GM13977 (cell line): ENCODE measurements at regions not wholly inside any gene's neighbourhood (a gene's known extent, or its start where the extent isn't known, plus 50 kb on each side); places are given as distances from the start of the nearest gene placed in this dataset.
"Not testable (repeated sequence)": the region's sequence is repeated elsewhere in the genome, so short reads cannot be mapped to it uniquely, and the experiment has no call there.

ENCODE experiments used
- DNase-seq: peaks from one replicate; pipeline ENCODE4 v3.0.0; 2012; ENCODE audit warnings: low spot score
- CTCF ChIP-seq: IDR thresholded peaks from 2 replicates; pipeline ENCODE4 v1.5.1; 2012; ENCODE audit warnings: mild to moderate bottlenecking, control low read depth; ENCODE audit not compliant: insufficient read depth; ENCODE audit errors: extremely low read depth, missing control alignments
- in situ Hi-C: fragments of 300-500 bp; cut with MboI; formaldehyde crosslinking; loops from one replicate; pipeline ENCODE4 v1.12.0; 2022; ENCODE audit warnings: low sequenced_read_pairs, low pct_unique_long_range_greater_than_20kb, mixed read lengths, inconsistent platforms; ENCODE audit not compliant: unreplicated experiment

GRCh38 chr2:8597094-8597493 lies 84.8 kb upstream of the ID2 start:
- in situ Hi-C loops, result no loop called here
- no peak for TF ChIP-seq CTCF
- no peak for DNase-seq

GRCh38 chr2:8597559-8598225 lies 84.2 kb upstream of the ID2 start:
- in situ Hi-C loops, result no loop called here
- no peak for DNase-seq
- no peak for TF ChIP-seq CTCF

GRCh38 chr2:8598295-8599165 lies 83.3 kb upstream of the ID2 start:
- no peak for DNase-seq
- no peak for TF ChIP-seq CTCF
- in situ Hi-C loops, result no loop called here

- TF ChIP-seq CTCF, result no peak
- no peak for DNase-seq
- in situ Hi-C loops, result no loop called here
These were observed 82.2 kb upstream of the ID2 start for GRCh38 chr2:8599421-8600242.

DNA sequence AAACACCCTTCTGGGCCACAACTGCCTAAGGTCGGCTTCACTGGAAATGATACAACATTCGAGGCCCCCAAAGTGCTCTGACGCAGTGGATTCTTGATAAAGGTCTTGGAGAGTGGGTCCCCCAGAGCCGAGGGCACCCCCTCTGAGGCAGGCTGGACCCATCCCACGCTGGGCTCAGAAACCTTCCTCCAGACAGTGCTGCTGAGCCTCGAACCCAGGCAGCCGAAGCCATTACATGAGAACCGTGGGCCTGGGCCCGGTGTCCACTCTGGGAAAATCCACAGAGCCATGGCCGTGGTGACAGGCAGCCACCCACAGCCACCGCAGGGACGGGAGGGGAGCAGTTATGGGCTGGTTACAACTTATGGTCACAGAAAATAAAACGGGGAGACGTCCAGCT lies 81.4 kb upstream of the ID2 start:
- TF ChIP-seq CTCF, result no peak
- in situ Hi-C loops, result no loop called here
- DNase-seq, result no peak

- DNase-seq, result no peak
- in situ Hi-C loops, result no loop called here
- TF ChIP-seq CTCF, result no peak
These were observed 79.0 kb upstream of the ID2 start for GRCh38 chr2:8602809-8603208.

DNA sequence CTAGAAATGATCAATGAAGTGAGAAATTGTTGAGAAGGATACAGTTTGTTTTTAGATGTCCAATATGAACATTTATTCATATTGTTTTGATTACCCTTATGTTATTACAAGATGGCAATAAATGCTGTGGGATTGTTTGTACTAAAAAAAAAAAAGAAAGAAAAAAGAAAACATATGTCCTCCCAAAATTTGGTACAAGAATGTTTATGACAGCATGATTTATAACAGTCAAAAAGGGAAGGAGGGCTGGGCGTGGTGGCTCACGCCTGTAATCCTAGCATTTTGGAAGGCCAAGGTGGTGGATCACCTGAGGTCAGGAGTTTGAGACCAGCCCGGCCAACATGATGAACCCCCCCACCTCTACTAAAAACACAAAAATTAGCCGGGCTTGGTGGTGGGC lies 78.5 kb upstream of the ID2 start:
- DNase-seq, in situ Hi-C loops: not testable (repeated sequence)
